H4 (cell line): ENCODE measurements at regions not wholly inside any gene's neighbourhood (a gene's known extent, or its start where the extent isn't known, plus 50 kb on each side); places are given as distances from the start of the nearest gene placed in this dataset.

Source experiments
- DNase-seq: peaks from one replicate; pipeline ENCODE4 v3.0.0-alpha.2; 2015; ENCODE audit warnings: low spot score

- no peak for DNase-seq
Measured at GRCh38 chr3:5069627-5070026, 52.5 kb upstream of the ARL8B start.

- DNase-seq = peak; percentile 73
Measured at GRCh38 chr3:5071061-5071460, 51.0 kb upstream of the ARL8B start.

- no peak for DNase-seq
Measured at GRCh38 chr3:5072100-5072816, 49.8 kb upstream of the ARL8B start.
